Fibroblast of lung (primary cell): ENCODE measurements at regions not wholly inside any gene's neighbourhood (a gene's known extent, or its start where the extent isn't known, plus 50 kb on each side); places are given as distances from the start of the nearest gene placed in this dataset.

ENCODE experiments used
- CTCF ChIP-seq, 2 donors: IDR thresholded peaks in 1 of 2; conservative IDR thresholded peaks in 1 of 2; 1 replicate in 1 of 2; 2 replicates in 1 of 2; pipeline ENCODE4 v1.5.1; 2011 to 2012; ENCODE audit warnings: low read length in 2 of 2, control low read depth in 1 of 2, inconsistent platforms in 1 of 2, low read depth in 1 of 2, mild to moderate bottlenecking in 1 of 2
- EZH2 ChIP-seq: IDR thresholded peaks from 2 replicates; pipeline ENCODE4 v1.5.1; 2012; ENCODE audit warnings: low read length, control low read depth, mild to moderate bottlenecking; ENCODE audit errors: missing control alignments

GRCh38 chrX:114221445-114221844 is 362.4 kb upstream of the HTR2C start:
- no peak for TF ChIP-seq CTCF (conservative IDR thresholded peaks at IDR 0.05 in 1 of 2, IDR thresholded peaks at IDR 0.05 in 1 of 2; ENCODE audit: low read depth in 1 of 2, low read length in 2 of 2)
- TF ChIP-seq EZH2: no peak
